Umbilical cord (tissue), 1 donor: ENCODE measurements at regions not wholly inside any gene's neighbourhood (a gene's known extent, or its start where the extent isn't known, plus 50 kb on each side); places are given as distances from the start of the nearest gene placed in this dataset.
"Not testable (repeated sequence)": the region's sequence is repeated elsewhere in the genome, so short reads cannot be mapped to it uniquely, and the experiment has no call there.

Source experiments
- DNase-seq: peaks from one replicate; pipeline ENCODE4 v3.0.0-alpha.2; 2015; ENCODE audit warnings: low spot score

GRCh38 chr1:191662746-191663145 lies 495.5 kb upstream of the RGS18 start:
- DNase-seq: no peak

- no peak for DNase-seq
Measured at GRCh38 chr1:191668525-191668924, 489.7 kb upstream of the RGS18 start.

GRCh38 chr1:191669629-191670028 lies 488.6 kb upstream of the RGS18 start:
- DNase-seq: no peak

GRCh38 chr1:191671236-191671635 lies 487.0 kb upstream of the RGS18 start:
- no peak for DNase-seq

- peak; percentile 35 for DNase-seq
Measured at GRCh38 chr1:191674626-191675179, 483.6 kb upstream of the RGS18 start.

GRCh38 chr1:191675856-191676783 lies 482.1 kb upstream of the RGS18 start:
- DNase-seq: no peak

- no peak for DNase-seq
Measured at GRCh38 chr1:191685669-191686068, 472.6 kb upstream of the RGS18 start.

GRCh38 chr1:191687721-191688120 lies 470.5 kb upstream of the RGS18 start:
- no peak for DNase-seq

- DNase-seq: no peak
Measured at GRCh38 chr1:191690931-191691330, 467.3 kb upstream of the RGS18 start.

GRCh38 chr1:191693797-191694196 lies 464.5 kb upstream of the RGS18 start:
- DNase-seq: no peak

GRCh38 chr1:191695865-191696264 lies 462.4 kb upstream of the RGS18 start:
- DNase-seq: no peak

- DNase-seq: no peak
Measured at GRCh38 chr1:191696354-191696753, 461.9 kb upstream of the RGS18 start.

GRCh38 chr1:191697556-191697955 lies 460.7 kb upstream of the RGS18 start:
- no peak for DNase-seq

GRCh38 chr1:191698246-191698645 lies 460.0 kb upstream of the RGS18 start:
- DNase-seq: no peak

- DNase-seq: no peak
Measured at GRCh38 chr1:191699343-191699742, 458.9 kb upstream of the RGS18 start.

- DNase-seq: no peak
Measured at GRCh38 chr1:191700922-191701321, 457.3 kb upstream of the RGS18 start.

- no peak for DNase-seq
Measured at GRCh38 chr1:191702124-191702523, 456.1 kb upstream of the RGS18 start.

GRCh38 chr1:191707288-191707687 lies 451.0 kb upstream of the RGS18 start:
- DNase-seq: no peak

- DNase-seq: no peak
Measured at GRCh38 chr1:191709215-191709614, 449.0 kb upstream of the RGS18 start.

GRCh38 chr1:191711961-191712360 lies 446.3 kb upstream of the RGS18 start:
- DNase-seq: no peak

GRCh38 chr1:191714845-191715244 lies 443.4 kb upstream of the RGS18 start:
- peak; percentile 59 for DNase-seq

GRCh38 chr1:191729742-191730141 lies 428.5 kb upstream of the RGS18 start:
- no peak for DNase-seq

- DNase-seq: not testable (repeated sequence)
Measured at GRCh38 chr1:191731608-191732302, 426.5 kb upstream of the RGS18 start.
